HG02885 (cell line): ENCODE measurements at regions not wholly inside any gene's neighbourhood (a gene's known extent, or its start where the extent isn't known, plus 50 kb on each side); places are given as distances from the start of the nearest gene placed in this dataset.
"Not testable (repeated sequence)": the region's sequence is repeated elsewhere in the genome, so short reads cannot be mapped to it uniquely, and the experiment has no call there.

Source experiments
- ATAC-seq: cut with Tn5 transposase; IDR thresholded peaks from one replicate; pipeline ENCODE4 v1.9.1; 2021; ENCODE audit warnings: mild to moderate bottlenecking; ENCODE audit not compliant: unreplicated experiment, poor library complexity

- ATAC-seq = no peak
Measured at GRCh38 chr1:10866321-10867093, 70.1 kb upstream of the CASZ1 start.

DNA sequence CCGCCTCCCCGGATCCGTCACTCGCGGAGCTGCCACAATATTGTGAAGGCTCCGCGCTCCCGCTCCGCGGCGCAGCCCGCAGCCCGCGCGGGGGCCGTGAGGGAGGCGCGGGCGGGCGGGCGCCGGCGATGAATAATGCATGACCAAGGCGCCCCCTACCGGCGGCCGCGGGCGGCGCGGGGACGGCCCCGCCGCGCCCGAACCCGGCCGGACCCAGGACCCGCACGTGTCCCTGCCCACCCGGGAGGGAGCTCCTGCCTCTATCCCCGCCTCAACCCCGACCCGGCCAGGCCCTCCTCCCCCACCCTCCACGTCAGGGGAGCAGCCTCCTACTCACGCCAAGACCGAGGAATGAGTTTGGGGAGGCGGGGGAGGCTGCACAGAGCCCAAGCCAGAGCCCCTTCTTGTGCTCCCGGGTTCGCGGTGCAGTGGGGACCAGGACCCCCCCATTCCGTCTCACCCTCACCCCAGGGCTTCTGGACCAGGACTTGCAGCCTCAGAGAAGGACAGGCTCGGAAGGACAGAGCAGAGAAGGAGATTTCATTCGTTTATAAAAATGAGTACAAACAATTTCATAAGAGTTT is 70.8 kb upstream of the CASZ1 start:
- ATAC-seq = peak; percentile 43

GRCh38 chr1:10867914-10868598 is 71.6 kb upstream of the CASZ1 start:
- ATAC-seq = no peak

GRCh38 chr1:10868599-10868965 is 72.1 kb upstream of the CASZ1 start:
- no peak for ATAC-seq

DNA sequence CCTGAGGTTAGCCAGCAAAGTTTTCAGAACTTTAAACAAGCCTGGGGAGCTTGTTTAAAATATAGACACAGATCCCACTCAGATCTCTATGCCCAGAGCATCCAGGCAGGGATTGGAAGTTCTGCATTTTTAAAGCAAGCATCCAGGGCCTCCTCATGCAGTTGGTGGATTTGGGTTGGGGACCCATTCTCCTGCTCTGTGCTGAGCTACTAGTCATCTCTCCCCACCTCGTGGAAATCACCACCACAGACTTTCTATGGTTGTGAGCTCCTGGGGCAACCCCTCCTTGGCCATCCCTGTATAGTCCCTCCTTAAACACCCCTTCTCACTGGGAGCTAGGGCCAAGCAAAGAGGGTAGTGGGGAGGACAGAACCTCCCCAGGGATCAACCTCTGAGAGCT is 73.5 kb upstream of the CASZ1 start:
- no peak for ATAC-seq

- ATAC-seq = no peak
Measured at GRCh38 chr1:10870493-10871096, 74.1 kb upstream of the CASZ1 start.

GRCh38 chr1:10873189-10873588 is 76.7 kb upstream of the CASZ1 start:
- ATAC-seq = no peak

DNA sequence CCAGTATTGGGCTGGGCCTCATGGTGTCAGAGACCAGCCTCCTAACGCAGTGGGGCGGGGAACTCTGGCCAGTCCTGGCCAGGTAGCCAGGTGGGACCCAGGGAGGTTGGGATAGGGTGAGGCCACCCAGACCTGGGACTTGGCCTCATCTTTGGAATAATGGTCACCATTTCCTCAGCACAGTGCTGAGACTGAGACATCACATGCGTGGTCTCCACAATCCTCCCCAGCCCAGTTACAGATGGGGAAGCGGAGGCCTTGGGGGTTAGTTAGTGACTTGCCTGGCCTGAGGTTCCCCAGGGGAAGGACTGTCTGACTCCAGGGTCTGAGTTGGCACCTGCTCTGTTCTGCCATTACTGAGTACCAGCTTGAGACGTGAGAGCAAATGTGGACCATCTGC is 77.9 kb upstream of the CASZ1 start:
- ATAC-seq = no peak

DNA sequence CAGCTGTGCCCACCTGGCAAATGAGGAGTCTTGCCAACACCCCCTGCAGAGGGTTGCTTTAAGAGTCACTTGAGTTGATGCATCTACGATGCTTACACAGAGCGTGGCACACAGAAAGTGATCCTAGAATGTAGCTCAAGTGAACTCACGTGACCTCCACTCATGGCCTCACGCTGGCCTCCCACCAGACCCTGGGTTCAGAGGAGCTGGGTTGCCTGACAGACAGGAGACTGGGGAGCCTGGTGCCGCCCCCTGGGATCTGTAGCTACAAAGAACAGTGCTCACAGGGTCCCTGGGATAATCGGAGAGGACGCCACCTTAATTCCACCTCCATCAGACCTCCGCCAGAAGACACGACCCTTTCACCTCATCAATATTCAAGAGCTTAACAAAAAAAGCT is 81.4 kb upstream of the CASZ1 start:
- ATAC-seq = no peak

DNA sequence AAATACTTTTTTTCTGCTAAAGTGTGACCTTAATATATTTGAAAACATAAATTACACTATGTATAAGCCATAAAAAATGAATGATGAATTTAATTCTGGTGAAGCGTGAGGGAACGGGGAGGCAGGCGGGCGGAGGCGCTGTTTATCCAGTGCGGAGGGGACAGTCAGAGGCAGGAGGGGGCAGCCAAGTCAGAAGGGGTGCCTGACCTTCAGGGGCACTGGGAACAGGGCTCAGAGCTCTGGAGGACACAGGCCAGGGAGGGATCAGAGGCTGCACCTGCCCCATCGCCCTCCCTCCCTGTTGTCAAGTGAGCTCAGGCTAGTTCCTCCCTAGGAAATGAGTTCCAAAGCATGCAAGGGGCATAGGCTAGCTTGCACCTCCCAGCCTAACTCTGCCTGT is 82.0 kb upstream of the CASZ1 start:
- ATAC-seq = no peak

GRCh38 chr1:10880063-10880462 is 83.6 kb upstream of the CASZ1 start:
- ATAC-seq = no peak

DNA sequence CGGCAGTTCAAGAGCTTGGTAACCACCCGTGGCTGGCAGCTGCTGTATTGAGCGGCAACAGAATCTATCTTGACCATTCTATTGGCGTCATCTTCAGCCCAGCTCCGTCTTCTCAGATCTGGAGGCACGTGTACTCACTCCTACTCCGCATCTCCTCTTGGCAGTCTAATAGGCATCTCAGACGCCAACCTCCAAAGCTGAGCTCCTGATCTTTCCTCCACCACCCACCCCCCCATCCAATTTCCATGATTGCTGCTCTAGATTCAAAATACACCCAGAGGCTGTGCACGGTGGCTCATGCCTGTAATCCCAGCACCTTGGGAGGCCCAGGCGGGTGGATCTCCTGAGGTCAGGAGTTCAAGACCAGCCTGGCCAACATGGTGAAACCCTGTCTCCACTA is 84.6 kb upstream of the CASZ1 start:
- ATAC-seq = no peak

- no peak for ATAC-seq
Measured at GRCh38 chr1:10882069-10882468, 85.6 kb upstream of the CASZ1 start.

DNA sequence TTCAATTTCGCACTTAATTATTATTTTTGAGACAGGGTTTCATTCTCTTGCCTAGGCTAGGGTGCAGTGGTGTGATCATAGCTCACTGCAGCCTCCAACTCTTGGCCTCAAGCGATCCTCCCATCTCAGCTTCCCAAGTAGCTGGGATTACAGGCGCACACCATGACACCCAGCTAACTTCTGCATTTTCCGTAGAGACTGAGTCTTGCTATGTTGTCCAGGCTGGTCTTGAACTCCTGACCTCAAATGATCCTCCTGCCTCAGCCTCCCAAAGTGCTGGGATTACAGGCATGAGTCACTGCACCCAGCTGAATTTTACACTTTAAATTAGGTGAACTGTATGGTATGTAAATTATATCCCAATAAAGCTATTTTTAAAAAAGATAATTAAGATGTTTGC is 90.6 kb upstream of the CASZ1 start:
- not testable (repeated sequence) for ATAC-seq

DNA sequence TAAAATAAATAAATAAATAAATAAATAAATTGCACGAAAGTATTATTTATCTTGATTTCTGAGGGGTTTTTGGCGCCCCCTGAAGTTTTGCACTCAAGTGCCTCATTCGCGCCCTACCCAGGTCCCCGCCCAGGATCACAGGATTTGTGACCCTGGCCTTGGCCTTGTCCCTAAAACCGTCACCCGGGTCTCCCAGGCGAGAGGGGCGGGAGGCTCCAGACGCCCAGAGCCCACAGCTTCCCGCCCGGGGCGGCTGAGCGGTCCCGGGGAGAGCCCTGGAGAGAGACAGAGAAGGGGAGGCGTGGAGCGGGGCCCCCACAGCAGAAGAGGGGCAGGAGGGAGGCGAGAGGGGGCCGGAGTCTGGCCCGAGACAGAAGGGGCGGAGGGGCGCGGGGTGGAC is 91.8 kb upstream of the CASZ1 start:
- no peak for ATAC-seq

DNA sequence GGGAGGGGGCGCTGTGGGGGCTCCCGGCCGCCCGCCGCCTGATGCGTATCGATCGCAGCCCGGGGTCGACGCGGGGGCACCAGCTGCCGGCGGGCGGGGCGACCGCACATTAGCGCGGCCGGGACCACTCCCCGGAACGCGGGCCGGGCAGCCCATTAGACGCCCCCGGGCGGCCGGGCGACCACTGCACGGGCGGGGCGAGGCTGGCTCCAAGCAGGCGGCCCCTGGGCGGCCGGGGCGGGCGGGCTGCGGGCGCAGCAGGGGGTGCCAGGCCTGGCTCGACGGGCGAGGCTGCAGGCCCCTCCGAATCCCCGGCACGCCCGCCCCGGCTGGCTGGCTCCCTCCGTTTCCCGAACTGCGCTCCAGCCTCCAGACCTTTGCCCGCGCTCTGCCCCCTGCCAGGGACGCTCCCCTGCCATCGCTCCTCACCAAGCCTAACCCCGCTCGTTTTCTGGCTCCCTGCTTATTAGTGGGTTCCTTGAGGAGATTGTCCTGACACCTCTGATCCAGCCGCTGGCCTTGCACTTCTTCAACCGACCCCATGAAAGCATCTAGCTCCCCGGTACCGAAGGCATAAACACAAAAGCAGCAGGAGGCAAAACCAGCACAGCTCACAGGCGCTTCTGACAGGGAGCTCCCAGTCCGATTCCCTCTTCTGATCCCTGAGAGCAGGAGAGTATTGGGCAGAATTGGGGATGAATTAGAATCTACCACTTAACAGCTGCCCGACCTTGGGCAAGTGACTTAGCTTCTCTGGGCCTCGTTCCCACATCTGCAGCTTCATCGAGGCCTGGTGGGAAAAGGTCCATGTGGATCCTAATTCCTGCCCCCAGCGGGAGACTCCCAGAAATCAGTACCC is 92.6 kb upstream of the CASZ1 start:
- ATAC-seq = no peak

DNA sequence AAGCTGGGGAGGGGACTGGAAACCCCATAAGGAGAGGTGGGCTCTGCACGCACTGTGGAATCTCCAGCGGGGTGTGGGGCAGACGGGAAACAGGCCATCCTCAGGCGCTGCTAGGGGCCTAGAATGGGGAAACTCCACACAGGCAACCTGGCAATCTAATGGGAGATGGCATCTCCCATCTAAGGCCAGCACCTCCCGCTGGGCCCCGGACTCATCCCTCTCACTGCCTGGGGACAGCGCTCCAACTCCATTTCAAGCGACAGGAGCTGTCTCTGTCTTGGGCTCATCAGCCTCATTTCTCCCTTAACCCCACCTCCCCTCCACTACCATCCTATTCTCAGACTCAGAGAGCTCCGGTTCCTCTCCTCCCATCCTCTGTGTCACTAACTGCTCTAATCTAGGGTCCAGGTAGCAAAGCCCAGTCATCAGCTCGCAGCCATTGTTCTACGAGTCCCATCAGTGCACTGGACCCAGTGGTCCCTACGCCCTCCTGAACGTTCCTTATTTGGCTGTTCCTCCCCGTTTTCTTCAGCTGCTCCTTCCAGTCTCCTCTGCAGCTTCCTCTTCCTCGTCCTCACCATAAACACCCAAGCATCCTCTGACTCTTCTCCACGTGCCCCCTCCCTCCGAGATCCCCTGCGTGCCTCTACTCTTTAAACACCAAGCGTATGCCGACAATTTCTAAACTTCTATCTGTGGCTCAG is 93.4 kb upstream of the CASZ1 start:
- ATAC-seq = no peak

DNA sequence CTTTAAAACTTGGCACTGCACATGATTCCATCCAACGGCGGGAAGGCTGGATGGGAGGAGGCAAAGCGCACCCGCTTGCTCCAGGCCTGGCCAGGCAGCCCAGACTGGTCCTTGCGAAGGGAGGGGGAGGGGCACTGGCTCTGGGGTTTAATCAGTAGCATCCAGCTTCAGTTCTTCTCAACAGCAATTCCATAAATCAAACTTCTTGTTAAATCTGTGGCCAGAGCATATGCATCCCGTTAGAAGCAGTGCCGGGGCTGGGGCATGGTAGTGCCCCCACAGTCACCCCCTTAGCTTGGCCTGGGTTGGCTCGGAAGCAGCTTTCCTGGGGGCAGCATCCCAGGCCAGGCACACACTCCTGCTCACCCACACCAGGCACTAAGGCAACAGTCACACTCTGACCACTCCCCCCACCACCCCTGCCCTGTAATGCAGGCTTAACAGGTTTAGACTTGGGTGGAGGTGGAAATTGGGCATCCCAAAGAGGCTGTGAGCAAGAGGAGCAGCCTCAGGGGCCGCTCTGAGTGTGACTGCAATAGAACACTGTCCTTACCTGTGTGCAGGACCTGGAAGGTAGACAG is 94.1 kb upstream of the CASZ1 start:
- ATAC-seq = no peak

DNA sequence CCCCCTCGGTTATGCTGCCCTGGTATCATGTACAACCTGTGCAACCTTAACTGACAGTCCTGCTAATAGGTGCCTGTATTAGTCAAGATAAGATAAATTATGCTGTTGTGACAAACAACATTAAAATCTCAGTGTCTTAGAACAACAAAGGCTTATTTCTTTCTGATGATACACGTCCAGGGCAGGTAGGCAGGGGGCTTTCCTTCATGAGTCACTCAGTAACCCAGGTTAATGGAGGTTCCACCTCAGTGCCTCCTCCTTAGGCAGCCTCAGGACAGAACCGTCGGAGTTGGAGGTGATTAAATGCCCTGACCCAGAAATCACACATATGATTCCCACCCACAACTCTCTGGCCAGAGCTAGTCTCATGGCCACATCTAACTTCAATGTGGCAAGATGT is 94.6 kb upstream of the CASZ1 start:
- no peak for ATAC-seq
